ENCODE measurements at regions not wholly inside any gene's neighbourhood (a gene's known extent, or its start where the extent isn't known, plus 50 kb on each side); places are given as distances from the start of the nearest gene placed in this dataset.

DNA sequence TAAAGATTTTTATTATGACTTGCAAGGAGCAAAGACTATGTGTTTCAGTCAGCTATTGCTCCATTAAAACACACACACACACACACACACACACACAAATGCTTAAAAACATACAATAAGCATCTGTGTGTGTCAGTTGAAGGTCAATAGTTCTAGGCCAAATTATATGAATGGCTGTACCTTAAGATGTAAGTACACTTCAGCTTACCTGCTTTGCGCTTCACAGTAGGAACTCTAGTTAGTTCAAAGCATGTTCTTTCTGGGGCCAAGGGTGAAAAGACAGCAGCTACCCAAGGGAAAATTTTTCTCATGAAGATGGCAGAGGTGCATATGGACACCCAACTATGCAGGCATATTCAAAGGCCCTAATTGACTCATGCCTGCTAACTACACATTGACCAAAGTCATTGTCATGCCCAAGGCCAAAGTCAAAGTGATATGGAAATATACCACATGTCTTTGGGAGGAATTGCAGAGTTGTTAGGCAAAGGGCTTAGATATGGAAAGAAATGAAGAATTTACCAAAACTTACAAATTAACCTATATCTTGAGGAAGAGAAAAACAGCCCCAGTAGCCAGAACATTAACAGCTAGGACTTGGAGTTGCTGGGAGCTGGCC is 61.9 kb upstream of the BTN3A2 start:
- Histone ChIP-seq H3K4me3 (ENCODE audit: low read depth in 1 of 2, low read length in 2 of 2) (no peak overlapping the region), H3K4me1 (ENCODE audit: control insufficient read depth in 2 of 2, insufficient read depth in 2 of 2, low read length in 1 of 2) (no peaks in the 10 kb centered on the region), H3K36me3 (ENCODE audit: control insufficient read depth in 2 of 2, insufficient read depth in 2 of 2, low read length in 1 of 2) (no peaks in the 10 kb centered on the region), H3K27ac (ENCODE audit: low read depth in 2 of 2, low read length in 1 of 2) (no peak overlapping the region), H3K9me3 (ENCODE audit: control insufficient read depth in 2 of 2, insufficient read depth in 1 of 2, low read depth in 1 of 2, low read length in 1 of 2) (no peaks in the 10 kb centered on the region), H3K27me3 (ENCODE audit: control insufficient read depth in 1 of 2, insufficient read depth in 2 of 2, low read length in 2 of 2) (no peaks in the 10 kb centered on the region)
- WGBS, 2 donors = 97% methylated on average over 1 of the region's 1 CpG

DNA sequence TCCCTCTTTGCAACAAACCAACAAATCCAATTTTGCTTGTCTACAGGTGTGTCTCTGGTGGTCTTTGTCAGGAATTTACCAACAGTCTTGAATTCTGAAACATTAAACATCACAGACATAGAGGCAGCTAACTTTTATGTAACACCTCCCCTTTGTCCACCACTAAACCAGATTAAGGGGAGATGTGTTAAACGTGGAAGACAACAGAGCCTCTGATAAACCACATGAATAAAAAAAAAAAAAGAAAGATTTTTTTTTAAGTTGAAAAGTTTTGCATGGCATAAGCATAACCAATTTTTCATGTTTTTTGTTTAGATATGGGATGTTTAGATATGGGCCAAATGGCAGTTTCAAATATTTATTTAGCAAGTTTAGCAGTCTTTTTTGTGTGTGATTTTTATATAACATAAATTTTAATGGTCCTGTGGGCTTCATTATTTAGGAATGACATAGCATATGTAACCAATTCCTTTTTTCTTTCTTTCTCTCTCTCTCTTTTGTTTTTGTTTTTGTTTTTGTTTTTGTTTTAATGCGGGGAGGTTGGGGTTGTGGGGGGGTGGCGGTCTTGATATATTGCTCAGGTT is 60.7 kb upstream of the BTN3A2 start:
- WGBS, 2 donors = 48 to 60% methylated on average over 3 of the region's 3 CpGs
- Histone ChIP-seq H3K9me3 (ENCODE audit: control insufficient read depth in 2 of 2, insufficient read depth in 1 of 2, low read depth in 1 of 2, low read length in 1 of 2) (no peaks in the 10 kb centered on the region), H3K4me1 (ENCODE audit: control insufficient read depth in 2 of 2, insufficient read depth in 2 of 2, low read length in 1 of 2) (no peaks in the 10 kb centered on the region), H3K4me3 (ENCODE audit: low read depth in 1 of 2, low read length in 2 of 2) (peak overlapping the region in 1 of 2 donors; percentile 49), H3K27me3 (ENCODE audit: control insufficient read depth in 1 of 2, insufficient read depth in 2 of 2, low read length in 2 of 2) (no peaks in the 10 kb centered on the region), H3K36me3 (ENCODE audit: control insufficient read depth in 2 of 2, insufficient read depth in 2 of 2, low read length in 1 of 2) (no peaks in the 10 kb centered on the region), H3K27ac (ENCODE audit: low read depth in 2 of 2, low read length in 1 of 2) (peak overlapping the region in 1 of 2 donors; percentile 81)

DNA sequence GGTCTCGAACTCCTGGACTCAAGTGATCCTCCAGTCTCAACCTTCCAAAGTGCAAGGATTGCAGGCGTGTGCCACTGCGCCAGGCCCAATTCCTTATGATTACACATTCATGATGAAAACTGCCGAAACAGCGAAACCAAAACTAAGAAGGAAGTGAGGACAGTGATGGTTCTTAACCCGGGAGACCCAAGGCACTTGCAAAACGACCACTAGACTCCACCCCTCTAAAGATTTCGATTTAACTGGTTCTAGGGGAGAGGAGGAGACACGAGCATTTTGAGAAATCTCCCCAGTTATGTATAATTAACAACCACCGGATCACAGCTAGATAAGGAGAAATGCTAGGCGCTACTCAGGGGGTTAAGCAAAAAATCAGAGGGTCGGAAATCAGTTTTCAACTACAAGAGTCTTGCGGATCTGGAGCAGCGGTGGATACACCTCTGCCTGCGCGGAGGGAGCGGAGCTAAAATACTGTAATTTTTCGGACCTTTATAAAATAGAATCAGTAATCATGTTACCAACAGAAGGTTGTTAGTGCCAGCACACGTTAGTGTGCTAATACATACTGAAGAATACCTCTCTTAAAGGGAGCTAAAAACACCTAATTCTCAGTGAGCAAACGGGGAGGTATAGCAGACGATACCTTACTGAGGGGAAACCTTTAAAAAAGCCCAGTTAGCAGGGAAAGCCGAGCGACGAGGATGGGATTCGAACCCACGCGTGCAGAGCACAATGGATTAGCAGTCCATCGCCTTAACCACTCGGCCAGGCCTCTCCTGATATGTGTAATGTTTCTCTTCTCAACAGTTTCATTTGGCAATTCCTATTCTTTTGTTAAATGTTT is 60.0 kb upstream of the BTN3A2 start:
- 19 to 33% methylated on average over 28 to 29 of the region's 29 CpGs for WGBS, 2 donors
- Histone ChIP-seq H3K27ac (ENCODE audit: low read depth in 2 of 2, low read length in 1 of 2) (peak overlapping the region; percentile 45 to 81), H3K36me3 (ENCODE audit: control insufficient read depth in 2 of 2, insufficient read depth in 2 of 2, low read length in 1 of 2) (no peaks in the 10 kb centered on the region), H3K27me3 (ENCODE audit: control insufficient read depth in 1 of 2, insufficient read depth in 2 of 2, low read length in 2 of 2) (no peaks in the 10 kb centered on the region), H3K4me3 (ENCODE audit: low read depth in 1 of 2, low read length in 2 of 2) (peak overlapping the region in 1 of 2 donors; percentile 49), H3K9me3 (ENCODE audit: control insufficient read depth in 2 of 2, insufficient read depth in 1 of 2, low read depth in 1 of 2, low read length in 1 of 2) (no peaks in the 10 kb centered on the region), H3K4me1 (ENCODE audit: control insufficient read depth in 2 of 2, insufficient read depth in 2 of 2, low read length in 1 of 2) (no peaks in the 10 kb centered on the region)

- Histone ChIP-seq H3K4me3 (ENCODE audit: low read depth in 1 of 2, low read length in 2 of 2) (no peak overlapping the region), H3K36me3 (ENCODE audit: control insufficient read depth in 2 of 2, insufficient read depth in 2 of 2, low read length in 1 of 2) (no peaks in the 10 kb centered on the region), H3K27ac (ENCODE audit: low read depth in 2 of 2, low read length in 1 of 2) (no peak overlapping the region)
Measured at GRCh38 chr6:26305641-26305969, 59.4 kb upstream of the BTN3A2 start.

GRCh38 chr6:26306232-26306631 is 58.8 kb upstream of the BTN3A2 start:
- Histone ChIP-seq H3K27me3 (ENCODE audit: control insufficient read depth in 1 of 2, insufficient read depth in 2 of 2, low read length in 2 of 2) (no peaks in the 10 kb centered on the region), H3K4me1 (ENCODE audit: control insufficient read depth in 2 of 2, insufficient read depth in 2 of 2, low read length in 1 of 2) (no peaks in the 10 kb centered on the region), H3K36me3 (ENCODE audit: control insufficient read depth in 2 of 2, insufficient read depth in 2 of 2, low read length in 1 of 2) (no peaks in the 10 kb centered on the region), H3K4me3 (ENCODE audit: low read depth in 1 of 2, low read length in 2 of 2) (no peak overlapping the region), H3K27ac (ENCODE audit: low read depth in 2 of 2, low read length in 1 of 2) (no peak overlapping the region), H3K9me3 (ENCODE audit: control insufficient read depth in 2 of 2, insufficient read depth in 1 of 2, low read depth in 1 of 2, low read length in 1 of 2) (no peaks in the 10 kb centered on the region)
- 91 to 94% methylated on average over 3 of the region's 3 CpGs for WGBS, 2 donors

More at GRCh38 chr6:26305641-26305969, 59.4 kb upstream of the BTN3A2 start:
- WGBS, 2 donors = 53 to 54% methylated on average over 3 of the region's 3 CpGs
- no peaks in the 10 kb centered on the region for H3K27me3 ChIP-seq (ENCODE audit: control insufficient read depth in 1 of 2, insufficient read depth in 2 of 2, low read length in 2 of 2)
- H3K4me1 ChIP-seq (ENCODE audit: control insufficient read depth in 2 of 2, insufficient read depth in 2 of 2, low read length in 1 of 2) = no peaks in the 10 kb centered on the region
- H3K9me3 ChIP-seq (ENCODE audit: control insufficient read depth in 2 of 2, insufficient read depth in 1 of 2, low read depth in 1 of 2, low read length in 1 of 2) = no peaks in the 10 kb centered on the region

- Histone ChIP-seq H3K4me3 (ENCODE audit: low read depth in 1 of 2, low read length in 2 of 2) (no peak overlapping the region), H3K4me1 (ENCODE audit: control insufficient read depth in 2 of 2, insufficient read depth in 2 of 2, low read length in 1 of 2) (no peaks in the 10 kb centered on the region), H3K27me3 (ENCODE audit: control insufficient read depth in 1 of 2, insufficient read depth in 2 of 2, low read length in 2 of 2) (no peaks in the 10 kb centered on the region), H3K36me3 (ENCODE audit: control insufficient read depth in 2 of 2, insufficient read depth in 2 of 2, low read length in 1 of 2) (no peaks in the 10 kb centered on the region), H3K9me3 (ENCODE audit: control insufficient read depth in 2 of 2, insufficient read depth in 1 of 2, low read depth in 1 of 2, low read length in 1 of 2) (no peaks in the 10 kb centered on the region), H3K27ac (ENCODE audit: low read depth in 2 of 2, low read length in 1 of 2) (no peak overlapping the region)
Measured at GRCh38 chr6:26307850-26308249, 57.1 kb upstream of the BTN3A2 start.

- Histone ChIP-seq H3K27ac (ENCODE audit: low read depth in 2 of 2, low read length in 1 of 2) (no peak overlapping the region), H3K9me3 (ENCODE audit: control insufficient read depth in 2 of 2, insufficient read depth in 1 of 2, low read depth in 1 of 2, low read length in 1 of 2) (no peaks in the 10 kb centered on the region), H3K36me3 (ENCODE audit: control insufficient read depth in 2 of 2, insufficient read depth in 2 of 2, low read length in 1 of 2) (no peaks in the 10 kb centered on the region), H3K4me3 (ENCODE audit: low read depth in 1 of 2, low read length in 2 of 2) (no peak overlapping the region), H3K4me1 (ENCODE audit: control insufficient read depth in 2 of 2, insufficient read depth in 2 of 2, low read length in 1 of 2) (no peaks in the 10 kb centered on the region), H3K27me3 (ENCODE audit: control insufficient read depth in 1 of 2, insufficient read depth in 2 of 2, low read length in 2 of 2) (no peaks in the 10 kb centered on the region)
- 75 to 83% methylated on average over 3 of the region's 3 CpGs for WGBS, 2 donors
Measured at GRCh38 chr6:26309731-26310142, 55.3 kb upstream of the BTN3A2 start.

DNA sequence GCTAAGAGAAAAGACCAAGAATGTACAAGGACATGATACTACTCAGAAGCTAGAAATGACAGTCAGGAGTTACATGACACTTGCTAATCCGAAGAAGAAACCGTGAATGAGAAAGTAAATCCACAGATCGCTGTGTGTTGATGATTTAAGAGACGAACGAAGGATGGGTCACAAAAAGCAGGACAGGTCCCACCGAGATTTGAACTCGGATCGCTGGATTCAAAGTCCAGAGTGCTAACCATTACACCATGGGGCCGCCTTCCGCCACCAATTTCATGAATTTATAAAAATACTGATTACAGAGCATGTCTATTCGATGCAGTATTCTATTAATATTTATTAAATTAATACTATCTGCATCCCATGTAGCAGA is 54.0 kb upstream of the BTN3A2 start:
- Histone ChIP-seq H3K36me3 (ENCODE audit: control insufficient read depth in 2 of 2, insufficient read depth in 2 of 2, low read length in 1 of 2) (no peaks in the 10 kb centered on the region), H3K27me3 (ENCODE audit: control insufficient read depth in 1 of 2, insufficient read depth in 2 of 2, low read length in 2 of 2) (no peaks in the 10 kb centered on the region), H3K4me3 (ENCODE audit: low read depth in 1 of 2, low read length in 2 of 2) (no peak overlapping the region), H3K27ac (ENCODE audit: low read depth in 2 of 2, low read length in 1 of 2) (no peak overlapping the region), H3K4me1 (ENCODE audit: control insufficient read depth in 2 of 2, insufficient read depth in 2 of 2, low read length in 1 of 2) (no peaks in the 10 kb centered on the region), H3K9me3 (ENCODE audit: control insufficient read depth in 2 of 2, insufficient read depth in 1 of 2, low read depth in 1 of 2, low read length in 1 of 2) (no peaks in the 10 kb centered on the region)
- WGBS, 2 donors = 19 to 21% methylated on average over 11 of the region's 11 CpGs

DNA sequence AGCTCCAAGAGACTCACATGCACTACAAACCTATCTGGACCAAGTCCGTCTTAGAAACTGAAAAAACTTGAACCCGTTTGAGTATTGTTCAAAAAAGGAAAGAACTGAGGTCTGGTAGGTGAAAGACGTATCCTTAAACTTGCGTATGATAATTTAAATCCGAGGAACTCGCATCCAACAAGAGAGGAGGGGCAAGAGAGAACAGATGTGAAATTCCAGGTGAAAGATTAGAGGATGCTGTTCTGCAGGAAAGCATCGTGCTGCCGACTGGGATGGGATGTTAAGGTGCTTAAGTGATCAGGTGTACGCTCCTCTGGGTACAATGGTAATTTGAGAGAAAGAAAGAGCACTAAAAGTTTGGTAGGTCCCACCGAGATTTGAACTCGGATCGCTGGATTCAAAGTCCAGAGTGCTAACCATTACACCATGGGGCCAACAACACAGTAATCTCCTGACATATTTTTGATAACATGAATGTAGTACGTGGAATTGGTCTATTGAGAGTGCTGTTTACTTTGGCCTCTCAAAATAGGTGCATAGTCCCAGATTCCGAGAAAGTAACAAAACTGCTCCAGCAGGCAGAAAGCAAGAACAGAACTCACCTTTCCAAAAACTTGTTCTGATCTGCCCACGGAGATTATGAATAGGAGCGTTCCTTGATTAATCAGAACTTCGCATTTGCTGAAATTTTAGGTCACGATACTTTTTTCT is 53.5 kb upstream of the BTN3A2 start:
- Histone ChIP-seq H3K4me1 (ENCODE audit: control insufficient read depth in 2 of 2, insufficient read depth in 2 of 2, low read length in 1 of 2) (no peaks in the 10 kb centered on the region), H3K27ac (ENCODE audit: low read depth in 2 of 2, low read length in 1 of 2) (peak overlapping the region; percentile 55 to 72), H3K36me3 (ENCODE audit: control insufficient read depth in 2 of 2, insufficient read depth in 2 of 2, low read length in 1 of 2) (no peaks in the 10 kb centered on the region), H3K9me3 (ENCODE audit: control insufficient read depth in 2 of 2, insufficient read depth in 1 of 2, low read depth in 1 of 2, low read length in 1 of 2) (no peaks in the 10 kb centered on the region), H3K27me3 (ENCODE audit: control insufficient read depth in 1 of 2, insufficient read depth in 2 of 2, low read length in 2 of 2) (no peaks in the 10 kb centered on the region), H3K4me3 (ENCODE audit: low read depth in 1 of 2, low read length in 2 of 2) (peak overlapping the region in 1 of 2 donors; percentile 49)
- 4 to 5% methylated on average over 18 of the region's 18 CpGs for WGBS, 2 donors
